Esophagus (tissue), 2 donors: ENCODE measurements at regions not wholly inside any gene's neighbourhood (a gene's known extent, or its start where the extent isn't known, plus 50 kb on each side); places are given as distances from the start of the nearest gene placed in this dataset.
"Not testable (repeated sequence)": the region's sequence is repeated elsewhere in the genome, so short reads cannot be mapped to it uniquely, and the experiment has no call there.

Source experiments
- H3K27ac ChIP-seq, 2 donors: one replicate each; pipeline ENCODE4 v1.5.1; 2013; ENCODE audit warnings: low read depth in 2 of 2, mild to moderate bottlenecking in 2 of 2, inconsistent platforms in 1 of 2, low read length in 1 of 2, moderate library complexity in 1 of 2
- H3K27me3 ChIP-seq, 2 donors: one replicate each; pipeline ENCODE4 v1.6.1; 2013; ENCODE audit warnings: low read length in 2 of 2, control low read depth in 1 of 2, mild to moderate bottlenecking in 1 of 2; ENCODE audit not compliant: insufficient read depth in 2 of 2, control insufficient read depth in 1 of 2
- H3K36me3 ChIP-seq, 2 donors: one replicate each; pipeline ENCODE4 v1.6.1; 2013; ENCODE audit warnings: low read length in 1 of 2; ENCODE audit not compliant: control insufficient read depth in 2 of 2, insufficient read depth in 2 of 2
- H3K4me1 ChIP-seq, 2 donors: one replicate each; pipeline ENCODE4 v1.6.1; 2013; ENCODE audit warnings: low read length in 1 of 2; ENCODE audit not compliant: control insufficient read depth in 2 of 2, insufficient read depth in 2 of 2
- H3K4me3 ChIP-seq, 2 donors: one replicate each; pipeline ENCODE4 v1.5.1; 2013; ENCODE audit warnings: low read length in 2 of 2, mild to moderate bottlenecking in 2 of 2, low read depth in 1 of 2, moderate library complexity in 1 of 2
- H3K9me3 ChIP-seq, 2 donors: one replicate each; pipeline ENCODE4 v1.6.1; 2013; ENCODE audit warnings: mild to moderate bottlenecking in 2 of 2, low read depth in 1 of 2, low read length in 1 of 2, moderate library complexity in 1 of 2; ENCODE audit not compliant: control insufficient read depth in 2 of 2, insufficient read depth in 1 of 2
- WGBS, 2 donors: extraction: QIAGEN DNeasy Blood & Tissue Kit; methylation state at CpG; one replicate each; pipeline ENCODE4 v1.1.7; 2013; 5-methylcytosine and 5-hydroxymethylcytosine counted together
- donor health status: healthy with polysubstance abuse.
- donor health status: Bipolar disorder and iron deficiency.

GRCh38 chr10:33031815-33032653 is 74.0 kb upstream of the ITGB1 start:
- Histone ChIP-seq H3K9me3 (no peaks in the 10 kb centered on the region), H3K27me3 (no peaks in the 10 kb centered on the region), H3K36me3 (no peaks in the 10 kb centered on the region), H3K27ac (no peak overlapping the region), H3K4me3 (no peak overlapping the region), H3K4me1 (no peaks in the 10 kb centered on the region)
- 64 to 71% methylated on average over 5 of the region's 5 CpGs for WGBS, 2 donors

DNA sequence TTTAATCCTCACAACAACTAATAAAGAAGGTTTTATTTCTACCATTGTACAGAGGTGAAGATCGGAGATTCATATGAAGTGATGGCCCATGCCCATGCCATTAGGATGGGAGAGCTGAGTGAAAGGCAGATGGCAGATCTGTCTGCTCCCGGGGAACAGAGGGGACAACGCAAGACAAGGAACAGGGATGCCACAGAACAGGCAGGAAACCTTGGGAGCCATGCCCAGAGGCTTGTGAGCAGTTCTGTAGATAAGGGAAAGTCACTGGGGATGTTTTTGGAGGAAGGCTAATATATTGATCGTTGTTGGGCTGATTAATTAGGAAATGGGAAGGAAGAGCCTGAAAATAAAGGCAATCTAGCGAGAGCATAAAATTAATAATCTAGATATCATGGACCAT is 73.1 kb upstream of the ITGB1 start:
- no peaks in the 10 kb centered on the region for H3K4me1 ChIP-seq
- H3K9me3 ChIP-seq: no peaks in the 10 kb centered on the region
- WGBS, 2 donors: 95 to 97% methylated on average over 5 of the region's 5 CpGs
- no peak overlapping the region for H3K27ac ChIP-seq
- no peaks in the 10 kb centered on the region for H3K36me3 ChIP-seq
- H3K4me3 ChIP-seq: no peak overlapping the region
- H3K27me3 ChIP-seq: no peaks in the 10 kb centered on the region

- H3K36me3 ChIP-seq, H3K9me3 ChIP-seq, H3K4me3 ChIP-seq, H3K4me1 ChIP-seq, H3K27ac ChIP-seq, H3K27me3 ChIP-seq: not testable (repeated sequence)
- WGBS, 2 donors: 87 to 88% methylated on average over 5 of the region's 5 CpGs
Measured at GRCh38 chr10:33028515-33028914, 70.5 kb upstream of the ITGB1 start.

DNA sequence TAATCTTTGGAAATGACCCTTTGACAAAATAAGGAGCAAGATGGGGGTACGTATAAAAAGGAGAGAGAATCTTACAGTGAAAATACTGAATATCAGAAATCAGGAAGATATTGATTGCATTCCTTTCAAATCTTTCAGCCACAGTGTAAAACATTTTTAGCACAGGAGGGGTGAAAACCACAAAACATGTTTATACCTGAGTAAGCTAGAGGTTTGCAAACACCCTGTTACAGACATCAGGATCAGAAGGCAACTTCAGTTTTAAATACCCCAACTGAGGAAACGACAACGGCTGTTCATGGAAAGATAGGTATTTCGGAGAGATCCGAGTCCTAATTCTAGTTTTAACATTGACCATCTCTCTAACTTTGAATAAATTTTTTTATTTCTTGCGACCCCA is 69.1 kb upstream of the ITGB1 start:
- no peaks in the 10 kb centered on the region for H3K4me1 ChIP-seq
- H3K4me3 ChIP-seq: no peak overlapping the region
- H3K36me3 ChIP-seq: no peaks in the 10 kb centered on the region
- H3K27me3 ChIP-seq: no peaks in the 10 kb centered on the region
- H3K27ac ChIP-seq: no peak overlapping the region
- WGBS, 2 donors: 72 to 82% methylated on average over 6 of the region's 6 CpGs
- no peaks in the 10 kb centered on the region for H3K9me3 ChIP-seq

DNA sequence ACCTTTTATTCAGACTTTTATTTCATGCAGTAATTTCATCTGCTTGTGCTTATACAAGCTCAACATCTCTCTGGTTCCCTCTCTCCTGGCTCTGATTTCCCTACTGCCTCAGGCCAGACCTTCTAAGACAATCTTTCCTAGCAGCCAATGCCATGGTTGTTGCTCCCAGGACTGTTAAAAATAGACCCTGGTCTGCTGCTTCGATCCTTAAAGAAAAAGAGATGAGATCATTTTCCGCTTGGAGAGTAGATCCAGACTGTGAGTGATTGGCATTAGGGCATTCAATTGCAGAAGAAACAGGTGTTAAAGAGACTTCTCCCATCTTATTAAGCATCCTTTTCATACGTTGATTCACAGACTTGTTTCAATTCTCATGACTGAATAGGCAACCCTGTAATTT is 68.4 kb upstream of the ITGB1 start:
- Histone ChIP-seq H3K27ac (no peak overlapping the region), H3K36me3 (no peaks in the 10 kb centered on the region), H3K4me1 (no peaks in the 10 kb centered on the region), H3K9me3 (no peaks in the 10 kb centered on the region), H3K4me3 (no peak overlapping the region), H3K27me3 (no peaks in the 10 kb centered on the region)
- 36 to 54% methylated on average over 3 of the region's 3 CpGs for WGBS, 2 donors

DNA sequence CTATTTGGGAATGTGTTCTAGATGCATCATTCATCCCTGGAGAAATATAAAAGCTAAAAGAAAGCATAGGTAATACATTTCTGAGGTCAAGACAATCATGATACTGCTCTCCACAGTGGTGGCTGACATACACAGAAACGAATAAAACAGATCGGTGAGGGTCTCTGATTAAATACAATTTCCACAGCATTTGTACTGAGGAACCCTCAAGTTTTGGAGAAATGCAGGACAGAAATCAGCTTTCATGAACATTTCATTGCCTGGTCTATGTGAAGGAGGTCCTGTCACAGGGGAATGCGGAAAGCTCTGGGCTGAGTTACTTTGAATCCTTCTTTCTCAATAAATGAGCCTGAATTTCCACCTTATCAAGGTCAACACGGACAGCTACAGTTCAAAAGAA is 67.9 kb upstream of the ITGB1 start:
- H3K4me1 ChIP-seq: no peaks in the 10 kb centered on the region
- no peaks in the 10 kb centered on the region for H3K9me3 ChIP-seq
- H3K27me3 ChIP-seq: no peaks in the 10 kb centered on the region
- WGBS, 2 donors: 90 to 93% methylated on average over 4 of the region's 4 CpGs
- no peak overlapping the region for H3K27ac ChIP-seq
- no peaks in the 10 kb centered on the region for H3K36me3 ChIP-seq
- no peak overlapping the region for H3K4me3 ChIP-seq

GRCh38 chr10:33025039-33025438 is 67.0 kb upstream of the ITGB1 start:
- Histone ChIP-seq H3K4me1 (no peaks in the 10 kb centered on the region), H3K36me3 (no peaks in the 10 kb centered on the region), H3K27ac (no peak overlapping the region), H3K27me3 (no peaks in the 10 kb centered on the region), H3K9me3 (no peaks in the 10 kb centered on the region), H3K4me3 (no peak overlapping the region)
- 78 to 84% methylated on average over 6 of the region's 6 CpGs for WGBS, 2 donors

DNA sequence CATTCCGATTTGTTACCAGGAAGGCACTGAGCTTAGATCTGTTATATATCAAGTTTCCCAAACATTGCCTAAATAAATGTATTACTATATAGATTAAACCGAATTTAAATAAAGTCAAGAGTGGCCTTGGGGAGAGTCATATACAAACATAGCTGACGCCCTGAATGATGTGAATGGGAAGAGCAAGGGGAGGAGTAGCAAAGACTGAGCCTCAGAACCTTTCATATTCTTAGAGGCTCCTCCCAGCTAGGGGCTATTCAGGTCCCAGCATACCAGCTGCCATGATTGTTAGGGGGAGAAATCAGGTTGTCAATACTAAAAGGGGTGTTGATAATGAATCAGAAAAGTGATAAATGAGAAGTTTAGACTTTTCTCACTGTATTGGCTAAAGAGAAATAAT is 64.7 kb upstream of the ITGB1 start:
- no peaks in the 10 kb centered on the region for H3K4me1 ChIP-seq
- H3K9me3 ChIP-seq: no peaks in the 10 kb centered on the region
- no peak overlapping the region for H3K4me3 ChIP-seq
- no peaks in the 10 kb centered on the region for H3K27me3 ChIP-seq
- no peaks in the 10 kb centered on the region for H3K36me3 ChIP-seq
- WGBS, 2 donors: 82 to 92% methylated on average over 3 of the region's 3 CpGs
- no peak overlapping the region for H3K27ac ChIP-seq

- Histone ChIP-seq H3K36me3 (no peaks in the 10 kb centered on the region), H3K27me3 (no peaks in the 10 kb centered on the region), H3K4me1 (no peaks in the 10 kb centered on the region), H3K9me3 (no peaks in the 10 kb centered on the region), H3K27ac (no peak overlapping the region), H3K4me3 (no peak overlapping the region)
- 76 to 85% methylated on average over 4 of the region's 4 CpGs for WGBS, 2 donors
Measured at GRCh38 chr10:33022090-33022489, 64.1 kb upstream of the ITGB1 start.

DNA sequence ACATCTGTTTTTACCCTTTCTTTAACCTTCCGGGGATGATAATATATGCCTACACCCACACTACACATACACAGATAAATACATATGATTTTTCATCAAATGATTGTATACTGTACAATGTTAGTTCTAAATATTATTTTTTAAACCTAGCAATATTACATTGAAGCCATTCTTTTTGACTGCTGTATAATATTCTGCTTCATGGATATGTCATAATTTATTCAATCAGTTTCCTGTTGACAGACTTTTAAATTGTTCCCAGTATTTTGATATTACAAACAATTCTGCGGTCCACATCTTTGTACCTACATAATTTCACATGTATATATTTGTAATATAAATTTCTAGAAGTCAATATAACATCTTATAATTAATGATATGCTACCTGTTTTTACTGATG is 59.0 kb upstream of the ITGB1 start:
- Histone ChIP-seq H3K27ac (no peak overlapping the region), H3K36me3 (no peaks in the 10 kb centered on the region), H3K4me3 (no peak overlapping the region), H3K9me3 (no peaks in the 10 kb centered on the region), H3K4me1 (no peaks in the 10 kb centered on the region), H3K27me3 (no peaks in the 10 kb centered on the region)
- WGBS, 2 donors: 99 to 100% methylated on average over 2 of the region's 2 CpGs
